ENCODE measurements at regions not wholly inside any gene's neighbourhood (a gene's known extent, or its start where the extent isn't known, plus 50 kb on each side); places are given as distances from the start of the nearest gene placed in this dataset.
"Not testable (repeated sequence)": the region's sequence is repeated elsewhere in the genome, so short reads cannot be mapped to it uniquely, and the experiment has no call there.

- H3K36me3 Mint-ChIP-seq (ENCODE audit: insufficient read depth) = no peaks in the 10 kb centered on the region
- peaks cover 10% of the 10 kb centered on the region for H3K9me3 Mint-ChIP-seq
- DNase-seq (no peak), ATAC-seq (no peak)
- H3K27me3 Mint-ChIP-seq (ENCODE audit: low read depth) = no peaks in the 10 kb centered on the region
- H3K4me3 Mint-ChIP-seq = no peak overlapping the region
- no peaks in the 10 kb centered on the region for H3K4me1 Mint-ChIP-seq (ENCODE audit: low read depth)
Measured at GRCh38 chr5:125660231-125660895, 762.8 kb upstream of the GRAMD2B start.

DNA sequence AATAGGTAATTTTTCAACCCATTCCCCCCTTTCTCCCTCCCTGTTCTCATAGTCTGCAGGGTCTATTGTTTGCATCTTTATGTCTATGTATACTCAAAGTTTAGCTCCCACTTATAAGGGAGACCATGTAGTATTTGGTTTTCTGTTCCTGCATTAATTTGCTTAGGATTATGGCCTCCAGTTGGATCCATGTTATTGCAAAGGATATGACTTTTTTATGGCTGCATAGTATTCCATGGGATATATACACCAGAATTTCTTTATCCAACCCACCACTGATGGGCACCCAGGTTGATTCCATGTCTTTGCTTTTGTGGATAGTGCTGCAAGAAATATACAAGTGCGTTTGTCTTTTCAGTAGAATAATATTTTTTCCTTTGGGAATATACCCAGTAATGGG, 761.6 kb upstream of the GRAMD2B start:
- no peaks in the 10 kb centered on the region for H3K27me3 Mint-ChIP-seq (ENCODE audit: low read depth)
- no peaks in the 10 kb centered on the region for H3K4me1 Mint-ChIP-seq (ENCODE audit: low read depth)
- no peak overlapping the region for H3K4me3 Mint-ChIP-seq
- no peak for DNase-seq
- no peaks in the 10 kb centered on the region for H3K36me3 Mint-ChIP-seq (ENCODE audit: insufficient read depth)
- H3K9me3 Mint-ChIP-seq = peaks cover 10% of the 10 kb centered on the region
- ATAC-seq = no peak

DNA sequence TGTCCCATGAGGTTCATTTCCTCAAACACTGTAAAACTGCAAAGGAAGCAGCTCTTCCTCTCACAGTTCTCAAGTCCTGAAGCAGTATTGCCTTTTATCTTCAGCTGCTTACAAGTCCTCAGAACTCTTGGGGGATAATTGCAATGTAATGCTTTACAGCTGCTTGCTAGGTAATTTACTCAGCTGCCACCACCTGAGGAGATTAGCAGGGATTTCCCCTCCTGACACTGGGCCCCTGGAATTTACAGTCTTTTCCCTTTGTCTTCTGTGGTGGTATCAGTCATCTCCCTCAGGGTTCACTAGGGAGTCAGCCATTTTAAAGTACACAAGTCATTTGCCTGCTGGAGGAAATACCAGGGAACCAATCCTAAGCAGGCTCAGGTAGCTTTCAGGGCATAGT, 754.3 kb upstream of the GRAMD2B start:
- Mint-ChIP-seq H3K36me3 (ENCODE audit: insufficient read depth) (no peaks in the 10 kb centered on the region), H3K4me1 (ENCODE audit: low read depth) (no peaks in the 10 kb centered on the region), H3K9me3 (peaks cover 12% of the 10 kb centered on the region), H3K27me3 (ENCODE audit: low read depth) (no peaks in the 10 kb centered on the region), H3K4me3 (no peak overlapping the region)
- ATAC-seq (no peak), DNase-seq (no peak)

GRCh38 chr5:125673359-125673950, 749.8 kb upstream of the GRAMD2B start:
- DNase-seq = no peak
- no peaks in the 10 kb centered on the region for H3K36me3 Mint-ChIP-seq (ENCODE audit: insufficient read depth)
- no peaks in the 10 kb centered on the region for H3K4me1 Mint-ChIP-seq (ENCODE audit: low read depth)
- ATAC-seq = no peak
- H3K9me3 Mint-ChIP-seq = peaks cover 12% of the 10 kb centered on the region
- H3K4me3 Mint-ChIP-seq = no peak overlapping the region
- H3K27me3 Mint-ChIP-seq (ENCODE audit: low read depth) = no peaks in the 10 kb centered on the region

- Mint-ChIP-seq H3K36me3 (ENCODE audit: insufficient read depth) (no peaks in the 10 kb centered on the region), H3K4me1 (ENCODE audit: low read depth) (no peaks in the 10 kb centered on the region), H3K9me3 (peaks cover 6% of the 10 kb centered on the region), H3K27me3 (ENCODE audit: low read depth) (no peaks in the 10 kb centered on the region), H3K4me3 (no peak overlapping the region)
- ATAC-seq (no peak), DNase-seq (no peak)
Measured at GRCh38 chr5:125679522-125679921, 743.7 kb upstream of the GRAMD2B start.

DNA sequence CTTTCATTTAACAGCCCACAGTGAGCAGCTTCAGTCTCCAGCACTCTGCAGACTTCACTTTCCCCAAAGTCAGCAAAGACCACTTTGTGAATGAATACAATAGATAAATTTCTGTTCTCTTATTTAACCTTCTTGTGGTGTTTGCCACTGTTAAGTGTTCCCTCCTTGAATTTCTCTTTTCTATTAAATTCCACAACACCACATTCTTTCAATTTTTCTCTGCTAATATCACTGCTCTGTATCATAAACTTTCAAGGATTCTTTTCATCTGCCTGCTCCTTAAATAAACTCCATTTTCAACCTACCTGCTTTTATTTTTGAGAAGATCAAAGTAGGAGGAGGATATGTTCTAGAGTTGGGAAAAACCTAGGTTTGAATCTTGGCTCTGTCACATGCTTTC, 739.5 kb upstream of the GRAMD2B start:
- H3K4me1 Mint-ChIP-seq (ENCODE audit: low read depth) = no peaks in the 10 kb centered on the region
- DNase-seq = no peak
- peaks cover 11% of the 10 kb centered on the region for H3K9me3 Mint-ChIP-seq
- no peaks in the 10 kb centered on the region for H3K36me3 Mint-ChIP-seq (ENCODE audit: insufficient read depth)
- no peak overlapping the region for H3K4me3 Mint-ChIP-seq
- ATAC-seq = no peak
- H3K27me3 Mint-ChIP-seq (ENCODE audit: low read depth) = no peaks in the 10 kb centered on the region

DNA sequence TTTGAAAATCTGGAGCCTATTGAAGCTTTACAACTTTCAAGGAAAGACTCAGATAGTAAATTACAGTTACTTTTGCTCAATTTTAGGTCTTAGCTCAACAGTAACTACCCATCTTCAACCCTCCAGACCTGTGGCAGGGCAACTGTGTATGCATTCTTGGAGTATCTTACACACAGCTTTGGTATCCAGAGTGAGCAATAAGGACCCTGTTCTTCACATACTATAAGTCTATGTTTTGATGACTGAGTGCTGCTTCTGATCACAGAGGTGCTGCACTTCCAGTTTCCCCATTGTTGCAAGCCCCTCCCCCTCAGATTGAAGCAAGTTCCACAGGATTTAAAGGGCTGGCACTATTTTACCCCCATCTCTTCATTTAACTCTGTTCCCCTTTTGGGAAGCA, 737.4 kb upstream of the GRAMD2B start:
- H3K36me3 Mint-ChIP-seq (ENCODE audit: insufficient read depth) = no peaks in the 10 kb centered on the region
- ATAC-seq (no peak), DNase-seq (no peak)
- H3K4me1 Mint-ChIP-seq (ENCODE audit: low read depth) = no peaks in the 10 kb centered on the region
- no peaks in the 10 kb centered on the region for H3K27me3 Mint-ChIP-seq (ENCODE audit: low read depth)
- no peak overlapping the region for H3K4me3 Mint-ChIP-seq
- H3K9me3 Mint-ChIP-seq = peaks cover 20% of the 10 kb centered on the region

DNA sequence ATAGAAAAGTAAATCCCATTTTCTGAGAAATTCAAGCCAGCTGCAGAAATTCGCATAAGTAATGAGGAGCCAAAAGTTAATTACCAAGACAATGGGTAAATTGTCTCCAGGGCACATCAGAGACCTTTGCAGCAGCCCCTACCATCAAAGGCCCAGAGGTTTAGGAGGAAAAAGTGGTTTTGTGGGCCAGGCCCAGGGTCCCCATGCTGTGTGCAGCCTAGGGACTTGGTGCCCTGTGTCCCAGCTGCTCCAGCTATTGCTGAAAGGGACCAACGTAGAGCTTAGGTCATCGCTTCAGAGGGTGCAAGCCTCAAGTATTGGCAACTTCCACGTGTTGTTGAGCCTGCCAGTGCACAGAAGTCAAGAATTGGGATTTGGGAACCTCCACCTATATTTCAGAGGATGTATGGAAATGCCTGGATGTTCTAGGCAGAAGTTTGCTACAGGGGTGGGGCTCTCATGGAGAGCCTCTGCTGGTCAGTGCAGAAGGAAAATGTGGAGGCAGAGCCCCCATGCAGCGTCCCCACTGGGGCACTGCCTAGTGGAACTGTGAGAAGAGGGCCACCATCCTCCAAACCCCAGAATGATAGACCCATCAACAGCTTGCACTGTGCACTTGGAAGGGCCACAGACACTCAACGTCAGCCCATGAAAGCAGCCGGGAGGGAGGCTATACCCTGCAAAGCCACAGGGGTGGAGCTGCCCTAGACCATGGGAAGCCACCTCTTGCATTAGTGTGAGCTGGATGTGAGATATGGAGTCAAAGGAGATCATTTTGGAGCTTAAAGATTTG, 731.3 kb upstream of the GRAMD2B start:
- H3K9me3 Mint-ChIP-seq = peaks cover 14% of the 10 kb centered on the region
- not testable (repeated sequence) for H3K36me3 Mint-ChIP-seq (ENCODE audit: insufficient read depth); ATAC-seq; H3K27me3 Mint-ChIP-seq (ENCODE audit: low read depth); DNase-seq; H3K4me1 Mint-ChIP-seq (ENCODE audit: low read depth); H3K4me3 Mint-ChIP-seq

DNA sequence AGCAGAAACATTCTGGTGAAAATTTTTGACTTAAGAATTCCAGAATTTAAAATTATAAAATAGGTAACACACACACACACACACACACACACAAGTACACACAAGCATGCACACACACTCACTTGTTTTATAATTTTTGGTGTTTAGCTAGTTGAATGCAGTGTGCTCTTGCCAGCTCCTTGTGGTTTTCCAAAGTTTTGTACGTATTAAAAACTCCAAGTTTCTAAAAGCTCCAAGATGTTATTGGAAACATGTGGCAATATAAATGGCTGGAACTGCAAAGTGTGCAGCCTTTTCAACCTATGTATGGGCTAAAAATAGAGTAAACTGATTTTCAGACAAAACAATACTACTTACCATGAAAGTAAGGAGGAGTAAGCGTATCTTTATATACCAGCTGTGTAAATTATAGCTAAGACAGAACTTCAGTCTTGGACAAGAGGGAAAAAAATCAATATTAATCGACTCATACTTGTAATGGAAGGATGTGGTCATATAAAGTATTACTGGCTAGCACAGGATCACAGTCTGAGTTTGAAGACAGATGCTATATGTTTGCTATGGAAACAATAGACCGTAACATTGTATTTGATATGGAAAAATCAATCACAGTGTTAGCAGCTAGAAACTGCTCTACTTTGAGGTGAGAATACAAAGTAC, 727.1 kb upstream of the GRAMD2B start:
- Mint-ChIP-seq H3K36me3 (ENCODE audit: insufficient read depth) (no peaks in the 10 kb centered on the region), H3K4me1 (ENCODE audit: low read depth) (no peaks in the 10 kb centered on the region), H3K27me3 (ENCODE audit: low read depth) (no peaks in the 10 kb centered on the region), H3K9me3 (peaks cover under 1% of the 10 kb centered on the region), H3K4me3 (no peak overlapping the region)
- ATAC-seq = no peak
- no peak for DNase-seq

DNA sequence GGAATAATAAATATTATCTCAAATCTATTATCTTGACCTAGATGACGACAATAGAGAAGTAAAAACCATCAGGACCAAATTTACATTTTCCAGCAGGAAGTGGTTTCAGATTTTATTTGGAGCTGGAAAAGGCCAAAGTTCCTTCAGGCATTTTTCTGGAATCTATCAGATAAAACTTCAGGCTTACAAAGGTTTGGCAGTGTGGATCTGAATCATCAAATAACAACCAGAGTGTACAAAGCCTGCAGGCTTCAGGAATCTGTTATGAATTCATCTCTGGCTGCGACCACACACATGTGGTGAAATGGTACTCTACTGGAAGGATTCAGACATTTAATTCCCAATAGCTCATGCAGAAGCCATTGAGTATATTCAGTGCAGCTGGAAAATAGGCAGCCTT, 726.4 kb upstream of the GRAMD2B start:
- Mint-ChIP-seq H3K27me3 (ENCODE audit: low read depth) (no peaks in the 10 kb centered on the region), H3K9me3 (no peaks in the 10 kb centered on the region), H3K36me3 (ENCODE audit: insufficient read depth) (no peaks in the 10 kb centered on the region), H3K4me1 (ENCODE audit: low read depth) (no peaks in the 10 kb centered on the region), H3K4me3 (no peak overlapping the region)
- DNase-seq (no peak), ATAC-seq (no peak)

DNA sequence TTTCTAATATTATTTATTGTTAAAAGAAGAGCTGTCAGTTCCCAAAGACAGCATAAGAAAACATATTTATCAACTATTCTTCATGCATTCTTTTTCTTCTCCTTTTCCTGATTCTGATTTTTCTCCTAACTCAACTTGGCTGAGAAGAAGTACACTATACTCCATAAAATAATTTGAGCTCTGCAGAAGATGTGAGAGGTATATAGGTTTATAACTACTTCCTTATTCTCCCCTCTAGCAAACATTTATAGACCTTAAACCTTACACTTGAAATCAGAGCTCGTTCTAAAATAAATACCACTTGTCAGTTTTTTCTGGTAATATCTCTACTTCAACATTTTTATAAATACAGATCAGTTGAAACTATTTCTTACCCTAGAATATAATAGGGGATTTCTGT, 724.8 kb upstream of the GRAMD2B start:
- H3K36me3 Mint-ChIP-seq (ENCODE audit: insufficient read depth) = no peaks in the 10 kb centered on the region
- H3K4me3 Mint-ChIP-seq = no peak overlapping the region
- no peaks in the 10 kb centered on the region for H3K27me3 Mint-ChIP-seq (ENCODE audit: low read depth)
- DNase-seq (no peak), ATAC-seq (no peak)
- no peaks in the 10 kb centered on the region for H3K9me3 Mint-ChIP-seq
- H3K4me1 Mint-ChIP-seq (ENCODE audit: low read depth) = no peaks in the 10 kb centered on the region

DNA sequence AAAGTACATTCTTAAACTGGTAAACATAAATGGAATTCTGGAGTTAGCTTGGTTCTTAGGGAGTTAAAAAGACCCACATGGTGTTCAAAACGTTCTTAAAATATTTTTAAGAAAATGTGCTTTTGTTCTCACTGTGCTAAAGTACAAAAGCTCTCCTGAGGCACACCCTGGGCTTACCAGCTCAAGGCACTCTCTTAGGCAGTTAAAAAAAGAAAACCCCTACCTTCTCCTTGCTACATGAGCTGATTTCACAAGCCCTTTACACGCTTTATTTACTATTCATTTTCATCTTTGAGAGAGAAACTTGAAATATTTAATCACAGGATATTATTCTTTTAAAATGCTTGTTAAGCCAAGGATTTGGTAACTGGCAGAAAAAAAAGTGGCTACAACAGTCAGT, 723.3 kb upstream of the GRAMD2B start:
- H3K36me3 Mint-ChIP-seq (ENCODE audit: insufficient read depth) = no peaks in the 10 kb centered on the region

GRCh38 chr5:125700380-125700861, 722.8 kb upstream of the GRAMD2B start:
- DNase-seq (no peak), ATAC-seq (no peak)
- Mint-ChIP-seq H3K4me1 (ENCODE audit: low read depth) (no peaks in the 10 kb centered on the region), H3K9me3 (peaks cover 13% of the 10 kb centered on the region), H3K27me3 (ENCODE audit: low read depth) (no peaks in the 10 kb centered on the region), H3K4me3 (no peak overlapping the region), H3K36me3 (ENCODE audit: insufficient read depth) (no peaks in the 10 kb centered on the region)

More for the DNA sequence above, 723.3 kb upstream of the GRAMD2B start:
- H3K27me3 Mint-ChIP-seq (ENCODE audit: low read depth) = no peaks in the 10 kb centered on the region
- H3K9me3 Mint-ChIP-seq = peaks cover 10% of the 10 kb centered on the region
- no peak for ATAC-seq
- no peak for DNase-seq
- H3K4me3 Mint-ChIP-seq = no peak overlapping the region
- H3K4me1 Mint-ChIP-seq (ENCODE audit: low read depth) = no peaks in the 10 kb centered on the region

GRCh38 chr5:125703616-125704015, 719.6 kb upstream of the GRAMD2B start:
- H3K4me3 Mint-ChIP-seq = no peak overlapping the region
- H3K4me1 Mint-ChIP-seq (ENCODE audit: low read depth) = no peaks in the 10 kb centered on the region
- DNase-seq = no peak
- no peaks in the 10 kb centered on the region for H3K36me3 Mint-ChIP-seq (ENCODE audit: insufficient read depth)
- H3K9me3 Mint-ChIP-seq = peaks cover 17% of the 10 kb centered on the region
- ATAC-seq = no peak
- no peaks in the 10 kb centered on the region for H3K27me3 Mint-ChIP-seq (ENCODE audit: low read depth)
